Spinal cord (tissue), 9 donors: ENCODE measurements at regions not wholly inside any gene's neighbourhood (a gene's known extent, or its start where the extent isn't known, plus 50 kb on each side); places are given as distances from the start of the nearest gene placed in this dataset.

ENCODE experiments used
- DNase-seq, 6 donors: peaks; one replicate each; pipeline versions ENCODE4 v3.0.0 to v3.0.0-alpha.2; 2013 to 2015; ENCODE audit warnings: low spot score in 6 of 6, low read depth in 4 of 6
- H3K27ac ChIP-seq: one replicate; pipeline ENCODE4 v1.5.1; 2013; ENCODE audit warnings: low read depth, low read length, control low read depth
- H3K27me3 ChIP-seq: one replicate; pipeline ENCODE4 v1.6.1; 2013; ENCODE audit warnings: low read length; ENCODE audit not compliant: control insufficient read depth, insufficient read depth
- H3K36me3 ChIP-seq: one replicate; pipeline ENCODE4 v1.6.1; 2013; ENCODE audit warnings: low read length; ENCODE audit not compliant: control insufficient read depth, insufficient read depth
- H3K4me1 ChIP-seq: one replicate; pipeline ENCODE4 v1.6.1; 2013; ENCODE audit warnings: low read length; ENCODE audit not compliant: control insufficient read depth, insufficient read depth
- H3K4me3 ChIP-seq: one replicate; pipeline ENCODE4 v1.5.1; 2013; ENCODE audit warnings: low read depth, low read length, control low read depth
- H3K9me3 ChIP-seq: one replicate; pipeline ENCODE4 v1.6.1; 2013; ENCODE audit warnings: low read length; ENCODE audit not compliant: control insufficient read depth, insufficient read depth
- WGBS: methylation state at CpG from one replicate; pipeline ENCODE4 v1.1.5; 2013; ENCODE audit warnings: missing lambda C conversion rate; ENCODE audit not compliant: insufficient coverage; 5-methylcytosine and 5-hydroxymethylcytosine counted together
- donor health status: healthy.

DNA sequence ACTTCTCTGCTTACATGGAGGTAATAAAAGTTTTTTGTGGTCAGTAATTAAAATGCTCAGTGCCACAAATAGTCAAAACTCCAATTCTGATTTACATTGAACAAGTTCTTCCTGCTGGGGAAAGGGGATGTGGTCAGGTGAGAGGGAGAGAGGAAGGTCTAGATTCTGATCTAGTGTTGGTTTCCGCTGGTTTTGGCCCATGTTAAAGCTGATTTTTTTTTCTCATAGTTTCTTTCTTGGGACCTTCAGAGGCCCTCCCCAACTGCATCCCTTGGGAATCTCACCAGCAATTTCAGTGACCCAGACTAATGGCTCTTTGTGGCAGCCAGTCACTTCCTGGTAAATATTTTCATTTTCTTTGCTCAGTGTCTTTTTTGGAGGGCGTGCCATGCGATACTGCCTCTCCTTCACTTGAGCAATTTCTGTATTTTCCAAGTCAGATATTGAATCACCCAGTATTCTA, 332.7 kb downstream of the RAPGEF2 start:
- WGBS = no CpG with 5 or more reads among the region's 3 CpGs
- DNase-seq = no peak
- no peaks in the 10 kb centered on the region for H3K9me3 ChIP-seq

DNA sequence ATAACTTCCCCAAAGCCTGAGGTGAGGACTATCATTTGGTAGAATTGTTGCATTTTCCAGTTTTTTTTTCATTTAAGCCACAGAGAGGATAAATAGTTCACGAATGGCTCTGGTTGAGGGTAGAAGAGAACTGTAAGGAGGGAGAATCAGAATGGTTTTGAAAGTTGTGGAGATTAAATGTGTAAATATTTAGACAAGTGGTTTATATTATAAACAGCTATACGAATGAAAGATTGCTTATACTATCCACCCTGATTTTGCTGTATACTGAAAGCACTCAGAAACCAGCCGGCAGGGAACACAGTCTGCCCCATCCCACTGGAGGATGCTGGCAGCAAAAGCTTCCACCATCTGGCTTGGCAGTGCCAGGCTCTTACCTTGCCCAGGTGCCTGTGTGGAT, 341.1 kb downstream of the RAPGEF2 start:
- no peak for DNase-seq
- 100% methylated on average over 1 of the region's 3 CpGs for WGBS
- Histone ChIP-seq H3K4me3 (no peak overlapping the region), H3K27ac (no peak overlapping the region), H3K9me3 (no peaks in the 10 kb centered on the region), H3K27me3 (no peaks in the 10 kb centered on the region), H3K36me3 (no peaks in the 10 kb centered on the region), H3K4me1 (no peaks in the 10 kb centered on the region)

More for the DNA sequence above, 332.7 kb downstream of the RAPGEF2 start:
- Histone ChIP-seq H3K4me3 (no peak overlapping the region), H3K4me1 (no peaks in the 10 kb centered on the region), H3K27me3 (no peaks in the 10 kb centered on the region), H3K36me3 (no peaks in the 10 kb centered on the region), H3K27ac (no peak overlapping the region)

DNA sequence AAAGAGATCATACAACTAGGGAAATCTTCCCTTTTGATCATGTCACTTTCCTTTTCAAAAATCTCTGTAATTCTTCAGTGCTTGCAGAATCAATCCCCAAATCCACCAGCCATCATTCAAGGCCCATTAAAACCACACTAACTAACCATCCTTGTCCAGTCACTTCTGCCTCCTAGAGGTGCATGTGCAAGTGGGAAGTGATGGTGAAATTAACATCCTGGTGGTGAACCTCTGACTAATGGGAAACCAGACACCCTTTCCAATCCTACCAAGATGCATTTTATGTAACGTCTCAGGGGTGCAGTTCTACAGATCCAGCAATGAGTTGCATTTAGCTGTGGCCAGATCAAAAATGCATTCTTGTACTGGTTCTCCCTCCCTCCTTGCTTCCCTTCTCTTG, 341.8 kb downstream of the RAPGEF2 start:
- no CpG with 5 or more reads among the region's 1 CpG for WGBS
- DNase-seq = no peak

DNA sequence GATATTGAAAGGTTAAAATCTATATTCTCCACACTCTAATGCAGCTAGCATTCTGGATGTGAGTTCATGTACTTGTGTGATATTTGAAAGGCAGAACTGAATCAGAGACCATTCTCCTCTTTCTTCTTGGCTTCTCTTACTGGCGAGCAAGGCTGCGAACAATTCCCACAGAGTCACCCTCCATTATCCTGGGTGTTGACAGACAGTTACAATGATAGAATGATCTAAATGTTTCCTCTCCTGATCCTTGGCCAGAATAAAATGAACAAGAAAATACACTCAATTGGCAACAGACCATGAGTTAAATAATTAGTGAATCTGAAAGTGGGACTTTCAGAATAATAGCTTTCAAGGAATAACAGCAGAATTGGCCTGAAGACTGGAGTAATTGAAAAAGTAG, 342.8 kb downstream of the RAPGEF2 start:
- Histone ChIP-seq H3K4me3 (no peak overlapping the region), H3K9me3 (no peaks in the 10 kb centered on the region), H3K4me1 (no peaks in the 10 kb centered on the region), H3K36me3 (no peaks in the 10 kb centered on the region), H3K27ac (no peak overlapping the region), H3K27me3 (no peaks in the 10 kb centered on the region)
- no CpG with 5 or more reads among the region's 2 CpGs for WGBS
- peak in 1 of 6 donors; percentile 31 for DNase-seq

More for the DNA sequence above, 341.8 kb downstream of the RAPGEF2 start:
- no peaks in the 10 kb centered on the region for H3K27me3 ChIP-seq
- H3K9me3 ChIP-seq = no peaks in the 10 kb centered on the region
- H3K4me1 ChIP-seq = no peaks in the 10 kb centered on the region
- H3K36me3 ChIP-seq = no peaks in the 10 kb centered on the region
- no peak overlapping the region for H3K4me3 ChIP-seq
- no peak overlapping the region for H3K27ac ChIP-seq

DNA sequence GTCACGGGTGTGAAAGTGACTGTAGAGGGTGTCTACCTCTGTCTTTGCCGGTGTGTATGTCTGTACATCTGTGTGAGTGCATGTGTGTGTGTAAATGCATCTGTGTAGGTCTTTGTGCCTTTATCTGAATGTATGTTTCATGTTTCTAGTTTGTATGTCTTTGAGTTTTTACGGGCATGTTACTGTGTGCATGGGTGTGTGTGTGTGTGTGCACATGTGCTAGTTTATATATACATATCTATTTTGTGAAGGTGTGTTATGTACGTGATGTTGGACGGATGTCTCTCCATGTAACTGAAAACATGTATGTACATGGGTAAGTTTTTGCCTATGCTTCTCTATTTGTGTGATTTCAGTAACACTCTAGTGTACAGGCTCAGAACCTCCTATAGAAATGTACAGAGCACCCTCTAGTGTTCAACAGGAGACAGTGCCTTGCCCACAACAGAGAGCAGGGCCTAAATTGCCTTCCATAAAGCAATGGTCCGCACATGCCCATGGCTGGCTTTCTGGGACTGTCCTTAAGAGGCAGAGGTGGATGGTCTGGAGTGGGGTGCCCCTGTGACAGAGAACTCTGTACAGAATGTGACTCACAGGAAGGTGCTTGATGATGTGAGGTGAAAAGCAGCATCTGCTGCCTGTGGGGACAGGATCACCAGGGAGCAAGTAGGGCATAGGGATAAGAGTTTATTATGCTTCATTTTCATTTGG, 343.5 kb downstream of the RAPGEF2 start:
- Histone ChIP-seq H3K27ac (no peak overlapping the region), H3K27me3 (no peaks in the 10 kb centered on the region), H3K4me3 (no peak overlapping the region), H3K36me3 (no peaks in the 10 kb centered on the region), H3K9me3 (no peaks in the 10 kb centered on the region), H3K4me1 (no peaks in the 10 kb centered on the region)
- 60% methylated on average over 3 of the region's 6 CpGs for WGBS
- DNase-seq = peak; percentile 43 to 94 (median 62)

DNA sequence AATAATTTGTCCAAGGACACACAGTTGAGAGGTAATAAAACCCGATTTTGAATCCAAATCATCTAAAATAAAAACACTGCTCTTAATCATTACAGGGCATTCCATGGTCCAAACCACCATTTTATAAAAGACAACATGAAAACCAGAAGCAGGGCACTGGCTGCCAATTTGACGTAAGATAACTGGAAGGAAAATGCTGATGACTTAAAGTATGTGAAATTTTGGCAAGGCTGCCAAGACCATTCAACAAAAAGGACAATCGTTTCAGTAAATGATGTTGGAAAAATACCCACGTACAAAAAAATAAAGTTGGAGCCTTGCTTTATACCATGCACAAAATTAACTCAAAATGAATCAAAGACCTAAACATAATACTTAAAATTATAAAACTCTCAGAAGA, 344.4 kb downstream of the RAPGEF2 start:
- H3K4me1 ChIP-seq = no peaks in the 10 kb centered on the region
- no peaks in the 10 kb centered on the region for H3K36me3 ChIP-seq
- H3K27me3 ChIP-seq = no peaks in the 10 kb centered on the region
- no peak overlapping the region for H3K27ac ChIP-seq
- WGBS = no CpG with 5 or more reads among the region's 4 CpGs
- no peak for DNase-seq
- H3K4me3 ChIP-seq = no peak overlapping the region
- no peaks in the 10 kb centered on the region for H3K9me3 ChIP-seq

DNA sequence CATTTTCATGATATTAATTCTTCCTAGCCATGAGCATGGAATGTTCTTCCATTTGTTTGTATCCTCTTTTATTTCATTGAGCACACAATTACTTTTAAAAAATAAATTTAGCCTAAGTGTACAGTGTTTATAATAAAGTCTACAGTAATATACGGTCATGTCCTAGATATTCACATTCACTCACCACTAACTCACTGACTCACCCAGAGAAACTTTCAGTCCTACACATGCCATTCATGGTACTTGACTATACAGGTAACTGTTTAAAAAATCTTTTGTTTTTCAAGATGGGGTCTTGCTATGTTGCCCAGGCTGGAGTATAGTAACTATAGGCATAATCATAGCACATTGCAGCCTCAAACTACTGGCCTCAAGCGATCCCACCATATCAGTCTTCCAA, 348.1 kb downstream of the RAPGEF2 start:
- Histone ChIP-seq H3K4me1 (no peaks in the 10 kb centered on the region), H3K36me3 (no peaks in the 10 kb centered on the region), H3K27ac (no peak overlapping the region), H3K4me3 (no peak overlapping the region), H3K9me3 (no peaks in the 10 kb centered on the region), H3K27me3 (no peaks in the 10 kb centered on the region)
- no CpG with 5 or more reads among the region's 2 CpGs for WGBS
- no peak for DNase-seq

DNA sequence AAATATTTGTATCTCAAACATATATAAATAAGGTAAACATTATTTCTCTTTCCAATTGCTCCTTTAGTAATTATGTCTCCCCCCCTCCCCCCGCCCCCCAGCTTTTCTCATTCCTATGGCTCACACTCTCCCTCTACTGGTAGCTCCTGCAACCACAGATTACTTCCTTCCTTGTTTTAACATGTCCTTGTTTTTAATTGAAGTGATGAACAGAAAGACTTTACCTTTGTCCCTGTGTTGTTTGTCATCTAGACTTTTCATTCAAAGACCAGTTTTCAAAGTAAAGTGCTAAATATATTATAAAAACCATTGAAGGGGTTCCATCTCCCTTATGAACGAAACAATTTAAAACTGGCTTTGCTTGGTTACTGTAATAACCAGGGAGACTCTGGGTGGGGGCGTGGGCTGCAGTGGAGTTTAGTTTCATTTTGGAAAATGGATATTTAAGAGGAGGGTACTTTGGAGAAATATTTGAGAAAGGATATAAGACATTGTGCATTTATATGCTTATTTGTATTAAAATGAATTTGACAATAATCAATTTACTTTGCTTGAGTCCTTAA, 352.9 kb downstream of the RAPGEF2 start:
- Histone ChIP-seq H3K4me1 (no peaks in the 10 kb centered on the region), H3K9me3 (no peaks in the 10 kb centered on the region), H3K27ac (no peak overlapping the region), H3K27me3 (no peaks in the 10 kb centered on the region), H3K36me3 (no peaks in the 10 kb centered on the region), H3K4me3 (no peak overlapping the region)
- DNase-seq = peak in 3 of 6 donors; percentile 11 to 55 (median 50)
- WGBS = no CpG with 5 or more reads among the region's 3 CpGs

DNA sequence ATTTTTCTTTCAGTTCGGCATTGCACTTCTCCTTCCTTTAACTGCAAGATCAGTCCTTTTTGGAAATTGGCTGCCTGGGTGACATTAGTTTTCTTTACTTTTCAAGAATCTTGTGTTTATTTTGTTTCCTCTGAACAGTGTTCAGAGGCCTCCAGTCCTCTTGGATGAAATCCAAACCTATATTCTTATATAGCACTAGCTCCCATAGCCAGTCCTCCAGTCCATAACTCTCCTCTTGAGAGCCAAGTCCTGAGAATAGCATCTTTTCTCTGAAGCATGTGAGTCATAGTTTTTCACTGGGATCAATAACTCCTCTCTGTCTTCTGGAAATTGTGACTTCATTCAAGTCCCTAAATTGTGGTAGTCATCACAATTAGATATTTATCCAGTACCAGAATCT, 357.5 kb downstream of the RAPGEF2 start:
- Histone ChIP-seq H3K27ac (no peak overlapping the region), H3K27me3 (no peaks in the 10 kb centered on the region), H3K9me3 (peaks cover 14% of the 10 kb centered on the region), H3K4me1 (no peaks in the 10 kb centered on the region), H3K4me3 (no peak overlapping the region), H3K36me3 (no peaks in the 10 kb centered on the region)
- DNase-seq = peak in 2 of 6 donors; percentile 11 to 33
- no CpG with 5 or more reads among the region's 1 CpG for WGBS

DNA sequence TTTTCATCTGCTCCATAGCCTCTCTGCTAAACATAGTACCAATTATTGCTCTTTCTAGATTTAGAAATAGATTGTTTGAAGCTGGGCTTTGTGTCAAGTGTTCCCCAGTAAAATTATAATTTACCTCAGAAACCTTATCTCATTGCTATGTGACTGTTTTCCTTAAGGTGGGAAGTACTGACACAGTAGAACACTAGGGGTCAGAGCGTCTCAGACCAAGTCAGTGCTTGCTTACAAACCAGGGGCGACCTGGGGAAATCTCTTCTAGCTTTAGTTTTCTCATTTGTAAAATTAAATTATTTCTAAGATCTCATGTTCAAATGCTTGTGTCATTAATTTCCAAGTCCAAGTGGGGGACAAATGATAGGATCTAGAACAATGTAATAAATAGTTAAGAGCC, 360.4 kb downstream of the RAPGEF2 start:
- no peak for DNase-seq

More for the DNA sequence above, 360.4 kb downstream of the RAPGEF2 start:
- Histone ChIP-seq H3K4me3 (no peak overlapping the region), H3K9me3 (peaks cover 14% of the 10 kb centered on the region), H3K27ac (no peak overlapping the region), H3K27me3 (no peaks in the 10 kb centered on the region), H3K36me3 (no peaks in the 10 kb centered on the region), H3K4me1 (no peaks in the 10 kb centered on the region)
- WGBS = no CpG with 5 or more reads among the region's 2 CpGs
